GM12878 (cell line): ENCODE measurements at regions not wholly inside any gene's neighbourhood (a gene's known extent, or its start where the extent isn't known, plus 50 kb on each side); places are given as distances from the start of the nearest gene placed in this dataset.

Experiments used
- ATAC-seq: fragments of 200-7000 bp; cut with Tn5 transposase; 3 replicates; pipeline ENCODE4 v1.9.1; 2020; ENCODE audit warnings: mild to moderate bottlenecking, moderate library complexity
- BruUV-seq: library from RNA; stranded (reverse); fragments of 400-500 nt; replicated peaks from 2 replicates; lab custom pipeline; 2021; lab: Mats Ljungman, UMichigan
- CTCF ChIA-PET: fragments of 300-600 bp; sonication (Branson Sonifier 250); formaldehyde crosslinking; extraction: SDS; loops from one replicate; lab custom pipeline; 2021; ENCODE audit warnings: inconsistent platforms; lab: Yijun Ruan, JAX
- POLR2A ChIA-PET: fragments of 350-600 bp; formaldehyde crosslinking; extraction: SDS; loops from one replicate; lab custom pipeline; 2021; ENCODE audit warnings: inconsistent platforms; lab: Charles Lee
- RAD21 ChIA-PET: fragments of 300-600 bp; sonication (Branson Sonifier 250); formaldehyde crosslinking; loops from one replicate; lab custom pipeline; 2023; ENCODE audit warnings: antibody characterized with exemption; ENCODE audit not compliant: unreplicated experiment; lab: Charles Lee
- SMC1A ChIA-PET: fragments of 300-600 bp; sonication (Branson Sonifier 250); formaldehyde crosslinking; loops from one replicate; lab custom pipeline; 2023; ENCODE audit not compliant: unreplicated experiment, uncharacterized antibody; lab: Charles Lee
- DNase-seq: peaks from one replicate; pipeline ENCODE4 v3.0.0-alpha.2; 2011; ENCODE audit warnings: low read depth, low spot score
- FAIRE-seq: peaks from 3 replicates; lab custom pipeline; 2011; peaks lifted over from hg19 to GRCh38; lab: Jason Lieb, UNC
- H2AFZ ChIP-seq: 2 replicates; pipeline ENCODE4 v1.6.0; 2011; ENCODE audit warnings: low read depth, low read length, control low read depth; ENCODE audit not compliant: control insufficient read depth
- H3K27ac ChIP-seq: 2 replicates; pipeline ENCODE4 v1.5.1; 2011; ENCODE audit warnings: control low read depth; ENCODE audit not compliant: control insufficient read depth, insufficient read depth
- H3K27me3 ChIP-seq, 2 experiments: replicated peaks in 1 of 2; 2 replicates each; pipeline versions ENCODE4 v1.6.0 to v1.6.1; 2011; ENCODE audit warnings: low read length in 1 of 2; ENCODE audit not compliant: control insufficient read depth in 2 of 2, insufficient read depth in 2 of 2
- H3K36me3 ChIP-seq, 2 experiments: 2 replicates each; pipeline ENCODE4 v1.5.1; 2011; ENCODE audit warnings: low read length in 1 of 2; ENCODE audit not compliant: control insufficient read depth in 2 of 2, insufficient read depth in 2 of 2
- H3K4me1 ChIP-seq: 2 replicates; pipeline ENCODE4 v1.6.1; 2011; ENCODE audit warnings: mild to moderate bottlenecking, low read length, moderate library complexity, mixed read lengths; ENCODE audit not compliant: control insufficient read depth, insufficient read depth
- H3K4me2 ChIP-seq: 2 replicates; pipeline ENCODE4 v1.6.0; 2011; ENCODE audit warnings: control low read depth; ENCODE audit not compliant: control insufficient read depth, insufficient read depth
- H3K4me3 ChIP-seq: fragments of 200-600 bp; sonication (generic); 2 replicates; pipeline ENCODE4 v1.5.1; 2016
- H3K79me2 ChIP-seq: 2 replicates; pipeline ENCODE4 v1.6.0; 2011; ENCODE audit warnings: low read length; ENCODE audit not compliant: control insufficient read depth, insufficient read depth
- H3K9ac ChIP-seq: 2 replicates; pipeline ENCODE4 v1.8.0; 2011; ENCODE audit warnings: low read length, control low read depth, mixed read lengths; ENCODE audit not compliant: control insufficient read depth, insufficient read depth
- H3K9me3 ChIP-seq: replicated peaks from 3 replicates; pipeline ENCODE4 v1.5.1; 2011; ENCODE audit warnings: mild to moderate bottlenecking, low read length; ENCODE audit not compliant: control insufficient read depth, insufficient read depth
- H4K20me1 ChIP-seq: 2 replicates; pipeline ENCODE4 v1.6.0; 2011; ENCODE audit not compliant: control insufficient read depth, insufficient read depth
- ATF2 ChIP-seq: IDR thresholded peaks from 2 replicates; pipeline ENCODE4 v1.6.1; 2012; ENCODE audit warnings: low read length, inconsistent platforms
- BCL11A ChIP-seq: IDR thresholded peaks from 2 replicates; pipeline ENCODE4 v1.6.1; 2011; ENCODE audit warnings: low read depth, low read length
- CBFB ChIP-seq: IDR thresholded peaks from 2 replicates; pipeline ENCODE4 v1.6.1; 2016; ENCODE audit warnings: antibody characterized with exemption, low read depth
- EED ChIP-seq: sonication (generic); IDR thresholded peaks from 2 replicates; pipeline ENCODE4 v1.6.1; 2016; ENCODE audit warnings: antibody characterized with exemption, low read depth
- FOXM1 ChIP-seq: IDR thresholded peaks from 2 replicates; pipeline ENCODE4 v1.6.1; 2012; ENCODE audit warnings: low read depth, mild to moderate bottlenecking, inconsistent platforms, low read length, moderate library complexity
- HDAC2 ChIP-seq: fragments of 200-600 bp; sonication (generic); IDR thresholded peaks from 2 replicates; pipeline ENCODE4 v1.6.1; 2017
- MEF2A ChIP-seq: IDR thresholded peaks from 2 replicates; pipeline ENCODE4 v1.6.1; 2011; ENCODE audit warnings: low read depth, mild to moderate bottlenecking, low read length, moderate library complexity; ENCODE audit not compliant: insufficient read depth
- MLLT1 ChIP-seq: fragments of 450-650 bp; IDR thresholded peaks from 2 replicates; pipeline ENCODE4 v1.6.1; 2016; ENCODE audit warnings: mild to moderate bottlenecking
- MYC ChIP-seq: IDR thresholded peaks from 2 replicates; pipeline ENCODE4 v1.6.1; 2011; ENCODE audit warnings: mild to moderate bottlenecking, low read length, moderate library complexity, inconsistent platforms; ENCODE audit not compliant: insufficient read depth, insufficient replicate concordance, insufficient read length, severe bottlenecking
- PAX5 ChIP-seq: IDR thresholded peaks from 2 replicates; pipeline ENCODE4 v1.6.1; 2011; ENCODE audit warnings: low read depth, low read length, borderline replicate concordance
- RCOR1 ChIP-seq: conservative IDR thresholded peaks from 2 replicates; pipeline ENCODE4 v1.6.1; 2012; ENCODE audit warnings: low read depth, low read length, improper control_type of control experiment
- SMAD1 ChIP-seq: fragments of 450-650 bp; IDR thresholded peaks from 2 replicates; pipeline ENCODE4 v1.6.1; 2018; ENCODE audit warnings: mild to moderate bottlenecking, low read depth; ENCODE audit not compliant: partially characterized antibody
- SMC3 ChIP-seq: IDR thresholded peaks from 2 replicates; pipeline ENCODE4 v1.6.1; 2011; ENCODE audit warnings: low read length, improper control_type of control experiment, borderline replicate concordance
- SREBF1 ChIP-seq: IDR thresholded peaks from 2 replicates; pipeline ENCODE4 v1.6.1; 2012; ENCODE audit warnings: mild to moderate bottlenecking, low read length
- SUZ12 ChIP-seq: fragments of 200-600 bp; sonication (generic); IDR thresholded peaks from one replicate; pipeline ENCODE4 v1.6.1; 2018; ENCODE audit warnings: antibody characterized with exemption, mild to moderate bottlenecking; ENCODE audit not compliant: unreplicated experiment
- TBL1XR1 ChIP-seq: IDR thresholded peaks from 2 replicates; pipeline ENCODE4 v1.6.1; 2012; ENCODE audit warnings: low read depth, low read length, improper control_type of control experiment
- ZBTB40 ChIP-seq: fragments of 450-650 bp; IDR thresholded peaks from 2 replicates; pipeline ENCODE4 v1.6.1; 2016; ENCODE audit warnings: mild to moderate bottlenecking, moderate library complexity, borderline replicate concordance
- ZNF622 ChIP-seq: fragments of 450-650 bp; IDR thresholded peaks from 2 replicates; pipeline ENCODE4 v1.6.1; 2017; ENCODE audit warnings: mild to moderate bottlenecking, inconsistent platforms
- ZZZ3 ChIP-seq: IDR thresholded peaks from 2 replicates; pipeline ENCODE4 v1.6.1; 2011; ENCODE audit warnings: low read depth; ENCODE audit not compliant: control insufficient read depth, insufficient read length
- WGBS: methylation state at CpG from one replicate; pipeline ENCODE4 v1.1.6; 2016; ENCODE audit warnings: low lambda C conversion rate; ENCODE audit not compliant: insufficient replicate concordance, insufficient coverage; ENCODE audit errors: missing lambda C conversion rate; 5-methylcytosine and 5-hydroxymethylcytosine counted together
- in situ Hi-C: fragments of 300-500 bp; cut with MboI; formaldehyde crosslinking; loops from 9 replicates; pipeline ENCODE4 v1.14.3; 2018; ENCODE audit warnings: mixed read lengths
- intact Hi-C: fragments of 100-400 bp; cut with micrococcal nuclease; formaldehyde crosslinking; loops from one replicate; pipeline ENCODE4 v1.14.2; 2022; ENCODE audit not compliant: unreplicated experiment

GRCh38 chr13:103243495-103243894 is 177.3 kb upstream of the SLC10A2 start (continued):
- no peak for TF ChIP-seq ZBTB40
- TF ChIP-seq HDAC2: no peak
- no peak for TF ChIP-seq BCL11A
- TF ChIP-seq SREBF1: no peak
- no peak for TF ChIP-seq ZNF622
- TF ChIP-seq SMC3: no peak
- TF ChIP-seq, all 136 proteins: peak for 0

- H3K27me3 ChIP-seq: no peaks in the 10 kb centered on the region
- ChIA-PET CTCF (interaction anchor here (0.6 to 1.1 kb wide), 2 partner anchors 8 to 18 kb away, joined by 3 read pairs; no protein-coding TSS in a partner anchor), SMC1A (interaction anchor here (0.9 to 1.6 kb wide), 2 partner anchors 9 to 10 kb away, joined by 3 to 7 read pairs; no protein-coding TSS in a partner anchor), RAD21 (interaction anchor here (1.3 kb wide), 1 partner anchor 9 kb away, joined by 3 read pairs; no protein-coding TSS in a partner anchor), POLR2A (no interaction called here)
- no peaks in the 10 kb centered on the region for H3K79me2 ChIP-seq
- no peaks in the 10 kb centered on the region for H3K36me3 ChIP-seq
- no peak overlapping the region for H3K4me3 ChIP-seq
- in situ Hi-C loops (no loop called here), intact Hi-C loops (no loop called here)
- no TSS peak for BruUV-seq
- H2AFZ ChIP-seq: no peak overlapping the region
- no peak for ATAC-seq
- no peak overlapping the region for H3K9ac ChIP-seq
- no peak overlapping the region for H3K27ac ChIP-seq
- H3K4me1 ChIP-seq: no peaks in the 10 kb centered on the region
- WGBS: 4% methylated on average over 2 of the region's 2 CpGs
- no peaks in the 10 kb centered on the region for H4K20me1 ChIP-seq
- no peaks in the 10 kb centered on the region for H3K9me3 ChIP-seq
- H3K4me2 ChIP-seq: no peak overlapping the region
- no peak for DNase-seq
- no peak for FAIRE-seq
- TF ChIP-seq SMAD1 (no peak), ZZZ3 (no peak), TBL1XR1 (no peak), MYC (no peak), SUZ12 (no peak), CBFB (no peak), MLLT1 (no peak), EED (no peak), PAX5 (no peak), RCOR1 (no peak), FOXM1 (no peak), MEF2A (no peak), ATF2 (no peak)
Observed at GRCh38 chr13:103238441-103238840, 172.2 kb upstream of the SLC10A2 start.
